ENCODE measurements at regions not wholly inside any gene's neighbourhood (a gene's known extent, or its start where the extent isn't known, plus 50 kb on each side); places are given as distances from the start of the nearest gene placed in this dataset.

GRCh38 chr6:120395784-120396183 is 938.5 kb downstream of the TBC1D32 start:
- Histone ChIP-seq H3F3A (ENCODE audit: insufficient read depth, low read length, poor library complexity, severe bottlenecking) (no peaks in the 10 kb centered on the region), H3K9me3 (ENCODE audit: low read length) (no peaks in the 10 kb centered on the region), H3K9me2 (ENCODE audit: insufficient read depth, low read length) (no peaks in the 10 kb centered on the region), H3K36me3 (ENCODE audit: insufficient read depth, low read length) (no peaks in the 10 kb centered on the region), H3K9ac (ENCODE audit: low read length) (no peak overlapping the region), H3K27ac (ENCODE audit: low read length) (no peak overlapping the region), H3K4me2 (ENCODE audit: low read length) (no peak overlapping the region), H3K4me3 (ENCODE audit: low read length) (no peak overlapping the region), H3K27me3 (ENCODE audit: insufficient read depth, low read depth, low read length) (no peaks in the 10 kb centered on the region), H2AFZ (ENCODE audit: low read depth, low read length) (no peak overlapping the region), H3K79me2 (replicated peaks; ENCODE audit: insufficient read depth, low read length) (no peaks in the 10 kb centered on the region), H4K20me1 (ENCODE audit: insufficient read depth) (no peaks in the 10 kb centered on the region)
- no peak for TF ChIP-seq MXI1 (conservative IDR thresholded peaks at IDR 0.05; ENCODE audit: poor library complexity, severe bottlenecking)
- no peak for TF ChIP-seq POLR2AphosphoS5 (IDR thresholded peaks at IDR 0.05)
- TF ChIP-seq TAF1 (IDR thresholded peaks at IDR 0.05; ENCODE audit: low read depth): no peak
- no peak for TF ChIP-seq REST (IDR thresholded peaks at IDR 0.05; ENCODE audit: borderline replicate concordance)
- TF ChIP-seq RAD21 (conservative IDR thresholded peaks at IDR 0.05): no peak
- no peak for TF ChIP-seq EP300 (conservative IDR thresholded peaks at IDR 0.05; ENCODE audit: poor library complexity, severe bottlenecking)
- TF ChIP-seq CTCF (IDR thresholded peaks at IDR 0.05; ENCODE audit: poor library complexity, severe bottlenecking): no peak
- TF ChIP-seq EZH2 (IDR thresholded peaks at IDR 0.05; ENCODE audit: borderline replicate concordance, insufficient read depth, low read length, poor library complexity, severe bottlenecking): no peak
- no peak for TF ChIP-seq SMC3 (conservative IDR thresholded peaks at IDR 0.05; ENCODE audit: poor library complexity)

GRCh38 chr6:120395330-120395729 is 939.0 kb downstream of the TBC1D32 start:
- no peak overlapping the region for H3K4me3 ChIP-seq (ENCODE audit: low read length)
- no peaks in the 10 kb centered on the region for H3K79me2 ChIP-seq (replicated peaks; ENCODE audit: insufficient read depth, low read length)
- TF ChIP-seq REST (IDR thresholded peaks at IDR 0.05; ENCODE audit: borderline replicate concordance): no peak
- TF ChIP-seq MXI1 (conservative IDR thresholded peaks at IDR 0.05; ENCODE audit: poor library complexity, severe bottlenecking): no peak
- no peak for TF ChIP-seq CTCF (IDR thresholded peaks at IDR 0.05; ENCODE audit: poor library complexity, severe bottlenecking)
- no peak for TF ChIP-seq EP300 (conservative IDR thresholded peaks at IDR 0.05; ENCODE audit: poor library complexity, severe bottlenecking)
- no peak for TF ChIP-seq RAD21 (conservative IDR thresholded peaks at IDR 0.05)
- TF ChIP-seq TAF1 (IDR thresholded peaks at IDR 0.05; ENCODE audit: low read depth): no peak
- TF ChIP-seq SMC3 (conservative IDR thresholded peaks at IDR 0.05; ENCODE audit: poor library complexity): no peak
- TF ChIP-seq EZH2 (IDR thresholded peaks at IDR 0.05; ENCODE audit: borderline replicate concordance, insufficient read depth, low read length, poor library complexity, severe bottlenecking): no peak
- TF ChIP-seq POLR2AphosphoS5 (IDR thresholded peaks at IDR 0.05): no peak
- H3K27ac ChIP-seq (ENCODE audit: low read length): no peak overlapping the region
- no peaks in the 10 kb centered on the region for H4K20me1 ChIP-seq (ENCODE audit: insufficient read depth)
- no peaks in the 10 kb centered on the region for H3F3A ChIP-seq (ENCODE audit: insufficient read depth, low read length, poor library complexity, severe bottlenecking)
- no peaks in the 10 kb centered on the region for H3K9me3 ChIP-seq (ENCODE audit: low read length)
- no peak overlapping the region for H3K9ac ChIP-seq (ENCODE audit: low read length)
- no peak overlapping the region for H3K4me2 ChIP-seq (ENCODE audit: low read length)
- no peaks in the 10 kb centered on the region for H3K36me3 ChIP-seq (ENCODE audit: insufficient read depth, low read length)
- H3K27me3 ChIP-seq (ENCODE audit: insufficient read depth, low read depth, low read length): no peaks in the 10 kb centered on the region
- H3K9me2 ChIP-seq (ENCODE audit: insufficient read depth, low read length): no peaks in the 10 kb centered on the region
- H2AFZ ChIP-seq (ENCODE audit: low read depth, low read length): no peak overlapping the region

Measured in neural cell (in vitro differentiated cells).